ENCODE measurements at regions not wholly inside any gene's neighbourhood (a gene's known extent, or its start where the extent isn't known, plus 50 kb on each side); places are given as distances from the start of the nearest gene placed in this dataset.

GRCh38 chrX:80170581-80170980 lies 156.0 kb downstream of the TBX22 start:
- TF ChIP-seq CTCF (IDR thresholded peaks at IDR 0.05) (no peak), POLR2A (IDR thresholded peaks at IDR 0.05) (no peak)
